NCI-H748 treated with DMSO at 0.1 percent for 48 hours (cell line): ENCODE measurements at regions not wholly inside any gene's neighbourhood (a gene's known extent, or its start where the extent isn't known, plus 50 kb on each side); places are given as distances from the start of the nearest gene placed in this dataset.

ENCODE experiments used
- DNase-seq: peaks from one replicate; lab custom pipeline; 2025; lab: John Stamatoyannopoulos, UW

DNA sequence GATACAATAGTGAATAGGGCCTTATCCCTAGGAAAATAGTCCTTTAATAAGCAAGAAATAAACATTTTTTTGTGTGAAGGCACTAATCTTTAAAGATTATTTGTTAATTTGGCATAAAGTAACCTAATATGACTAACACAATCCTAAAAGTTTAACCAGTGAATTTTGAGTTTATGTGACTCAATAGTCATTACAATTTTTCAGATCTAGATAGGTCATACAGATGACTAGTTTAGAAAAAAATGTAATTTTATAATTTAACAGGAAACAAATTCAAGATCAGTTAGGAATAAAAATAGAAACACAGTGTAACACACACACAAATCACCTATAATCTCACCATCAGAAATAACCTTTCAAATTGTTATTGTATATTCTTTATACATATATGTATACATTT lies 620.7 kb upstream of the ALCAM start:
- no peak for DNase-seq

GRCh38 chr3:104750581-104750980 lies 616.1 kb upstream of the ALCAM start:
- DNase-seq = peak; percentile 14

DNA sequence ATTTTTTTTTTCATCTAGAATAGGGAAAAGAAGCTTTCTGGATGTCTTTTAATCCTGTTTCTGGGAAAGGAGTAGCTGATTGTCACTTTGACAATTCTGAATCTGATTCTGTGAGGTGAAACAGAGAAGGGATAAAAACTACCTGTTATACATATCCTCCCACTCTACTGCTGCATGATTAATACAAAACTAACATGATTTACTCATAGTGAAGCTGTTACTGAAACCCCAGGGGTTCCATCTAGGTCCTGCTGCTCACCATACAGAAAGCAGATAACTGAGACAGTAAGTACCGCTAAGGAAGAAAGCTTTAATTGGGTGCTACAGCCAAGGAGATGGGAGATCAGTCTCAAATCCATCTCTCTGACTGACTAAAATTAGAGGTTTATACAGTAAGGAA lies 610.9 kb upstream of the ALCAM start:
- no peak for DNase-seq

DNA sequence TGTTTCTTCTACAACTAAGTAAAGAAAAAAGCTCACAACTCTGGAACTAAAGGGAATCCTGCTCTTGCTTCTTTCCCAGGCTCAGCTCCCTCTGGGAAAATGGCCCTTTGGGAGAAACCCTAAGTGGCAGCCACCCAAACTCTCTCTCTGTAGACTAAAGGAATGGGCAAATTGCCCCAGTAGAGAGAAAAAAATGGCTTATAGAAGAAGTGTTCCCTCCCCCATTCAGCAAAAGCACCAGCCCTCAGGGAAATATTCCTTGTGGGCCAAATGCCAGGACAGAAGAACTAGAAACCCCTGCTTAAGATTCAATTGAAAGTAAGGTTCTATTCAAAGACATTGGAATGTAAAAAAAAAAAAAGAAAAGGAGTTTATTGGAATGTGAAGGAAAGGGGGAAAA lies 603.7 kb upstream of the ALCAM start:
- no peak for DNase-seq

DNA sequence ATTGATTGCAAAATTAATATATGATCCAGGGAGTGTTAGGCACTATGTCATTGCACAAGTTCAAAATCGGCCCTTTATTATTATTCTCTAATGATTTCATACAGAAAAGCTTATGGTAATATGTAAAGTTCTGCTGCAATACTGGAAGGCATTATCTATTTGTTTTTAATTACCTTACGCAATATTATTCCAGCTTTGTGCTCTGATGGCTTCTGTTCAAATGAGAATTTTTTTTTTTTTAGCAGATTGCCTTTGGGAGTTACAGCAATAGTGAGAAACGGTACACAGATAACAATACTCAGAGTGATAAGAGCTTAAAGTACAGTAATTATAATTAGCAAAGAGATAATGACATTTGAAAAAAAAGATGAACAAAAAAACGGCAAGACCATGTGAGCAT lies 602.2 kb upstream of the ALCAM start:
- DNase-seq = no peak

DNA sequence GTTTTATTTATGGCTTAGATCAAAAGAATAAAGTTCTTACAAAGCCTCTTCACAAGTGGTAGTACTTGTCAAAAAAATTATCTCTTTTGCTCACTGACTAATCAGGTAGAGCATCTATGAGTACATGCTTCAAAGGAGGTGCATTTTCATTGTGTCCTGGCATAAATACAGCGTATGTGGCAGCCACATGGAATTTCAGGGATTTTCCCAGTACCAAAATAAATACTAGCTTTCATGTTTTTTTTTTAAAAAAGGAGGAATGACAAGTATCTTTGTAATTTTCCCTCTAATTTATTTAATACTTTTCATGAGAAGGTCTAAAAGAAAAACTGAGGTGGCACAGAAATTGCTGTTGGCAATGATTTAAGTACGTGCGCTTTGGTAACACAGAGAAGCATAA lies 597.8 kb upstream of the ALCAM start:
- no peak for DNase-seq

DNA sequence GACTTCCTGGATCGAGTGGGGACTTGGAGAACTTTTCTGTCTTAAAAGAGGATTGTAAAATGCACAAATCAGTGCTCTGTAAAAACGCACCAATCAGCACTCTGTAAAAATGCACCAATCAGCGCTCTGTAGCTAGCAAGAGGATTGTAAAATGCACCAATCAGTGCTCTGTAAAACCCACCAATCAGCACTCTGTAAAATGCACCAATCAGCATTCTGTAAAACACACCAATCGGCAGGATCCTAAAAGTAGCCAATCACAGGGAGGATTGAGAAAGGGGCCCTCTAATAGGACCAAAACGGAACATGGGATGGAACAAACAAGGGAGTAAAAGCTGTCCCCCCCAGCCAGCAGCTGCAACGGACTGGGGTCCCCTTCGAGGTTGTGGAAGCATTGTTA lies 587.4 kb upstream of the ALCAM start:
- no peak for DNase-seq

DNA sequence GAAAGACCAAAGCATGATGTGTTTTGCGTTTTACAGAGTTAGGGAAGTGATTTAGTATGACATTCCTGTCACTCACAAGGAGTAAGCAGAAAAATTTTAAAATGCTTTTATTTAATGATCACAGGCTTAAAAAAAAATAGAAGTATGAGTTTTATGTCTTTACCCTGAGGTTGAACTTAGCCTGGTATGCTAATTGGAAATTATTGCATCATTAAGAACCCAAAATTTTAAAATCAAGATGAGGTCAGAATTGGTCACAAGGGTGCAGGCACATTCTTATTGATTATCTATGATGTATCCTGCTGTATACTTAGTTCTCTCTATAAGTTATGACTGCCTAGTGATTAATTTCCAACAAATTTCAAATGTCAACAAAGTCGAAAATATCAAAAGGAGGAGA lies 585.6 kb upstream of the ALCAM start:
- DNase-seq = no peak

DNA sequence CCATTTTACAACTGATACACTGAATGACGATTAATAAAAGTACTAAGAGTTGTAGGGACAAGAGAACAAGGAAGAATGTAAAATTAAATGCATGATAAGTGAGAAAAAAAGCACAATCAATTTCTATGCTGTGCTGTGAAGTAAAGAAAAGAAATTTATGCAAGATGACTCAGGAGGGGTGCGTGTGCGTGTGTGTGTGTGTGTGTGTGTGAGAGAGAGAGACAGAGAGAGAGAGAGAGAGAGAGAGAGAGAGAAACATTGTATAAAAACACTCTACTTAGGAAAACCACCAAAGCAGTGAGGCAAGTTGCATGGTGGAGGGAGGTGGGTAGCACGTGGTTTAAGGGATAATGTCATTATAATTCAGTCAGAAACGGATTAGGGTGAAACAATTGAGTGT lies 580.8 kb upstream of the ALCAM start:
- no peak for DNase-seq

GRCh38 chr3:104787306-104787705 lies 579.4 kb upstream of the ALCAM start:
- DNase-seq = no peak

- no peak for DNase-seq
Observed at GRCh38 chr3:104788807-104789206, 577.9 kb upstream of the ALCAM start.

DNA sequence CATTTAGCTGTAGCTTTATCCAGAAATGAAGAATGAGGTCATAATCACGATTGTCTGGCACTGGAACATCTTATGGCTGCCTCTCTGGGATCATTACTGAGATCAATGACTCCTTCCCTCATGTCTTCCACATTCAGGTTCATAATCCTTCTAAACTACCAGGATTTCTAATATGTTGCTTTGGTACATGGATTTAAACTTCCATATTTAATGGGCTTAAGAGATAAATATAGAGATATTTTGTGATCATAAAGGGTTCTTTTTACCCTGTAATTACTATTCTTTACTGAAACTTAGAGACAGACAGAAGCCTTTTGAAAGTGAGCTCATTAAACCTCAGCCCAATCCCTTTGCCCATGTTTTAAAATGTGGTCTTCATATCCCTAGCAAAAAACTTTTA lies 575.4 kb upstream of the ALCAM start:
- DNase-seq = no peak

DNA sequence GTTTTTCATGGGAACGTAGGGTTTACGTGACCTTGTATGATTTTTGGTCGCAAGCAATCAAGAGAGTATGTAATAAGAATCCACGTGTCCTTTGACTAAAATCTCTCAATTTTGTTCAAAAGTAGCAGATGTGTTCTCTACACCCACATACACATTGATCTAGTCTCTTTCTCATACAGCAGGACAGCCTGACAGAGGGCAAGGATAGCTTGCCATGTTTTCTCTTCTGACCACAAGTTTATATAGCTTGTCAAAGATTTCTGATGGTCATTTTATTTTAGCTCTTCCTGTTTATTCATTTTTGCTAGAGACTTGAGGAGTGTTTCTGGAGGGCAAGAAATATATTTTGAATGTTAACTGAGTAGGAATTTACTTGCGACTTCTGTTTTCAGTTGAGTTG lies 570.2 kb upstream of the ALCAM start:
- no peak for DNase-seq

DNA sequence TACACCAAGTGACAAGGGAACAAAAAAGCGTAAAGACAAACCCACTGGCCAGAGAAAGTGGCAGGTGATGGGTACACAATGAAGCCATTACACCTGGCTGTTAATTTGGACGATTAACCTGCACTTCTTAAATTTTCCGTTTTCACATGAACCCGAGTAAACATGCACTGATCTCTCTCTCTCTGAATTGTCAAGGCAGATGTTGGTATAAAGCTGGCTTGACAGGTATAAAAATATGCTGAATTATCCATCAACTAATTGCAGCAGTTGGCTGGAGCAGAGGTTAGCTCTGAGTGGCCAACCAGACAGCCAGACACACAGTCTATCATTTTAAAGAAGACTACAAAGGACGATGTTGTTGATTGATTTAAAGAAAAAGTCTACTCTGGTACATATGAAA lies 561.7 kb upstream of the ALCAM start:
- peak; percentile 90 for DNase-seq

DNA sequence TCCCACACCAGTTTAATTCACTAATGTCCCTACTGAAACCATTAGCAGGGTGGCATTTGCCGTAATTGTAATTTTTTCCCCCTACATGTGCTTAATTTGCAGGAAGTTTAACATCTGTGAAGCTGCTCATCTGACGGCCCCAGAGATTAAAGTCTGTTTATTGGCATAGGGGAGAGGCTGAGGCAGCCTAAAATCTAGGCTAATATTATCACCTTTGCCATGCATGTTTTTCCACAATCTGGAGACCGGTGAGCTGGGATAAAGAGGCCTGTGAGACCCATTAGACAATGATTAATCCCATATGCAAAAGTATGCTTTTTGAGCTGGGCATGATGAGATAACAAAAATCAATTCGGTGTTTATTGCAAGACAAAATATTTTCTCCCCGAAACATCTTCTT lies 561.2 kb upstream of the ALCAM start:
- peak; percentile 77 for DNase-seq

DNA sequence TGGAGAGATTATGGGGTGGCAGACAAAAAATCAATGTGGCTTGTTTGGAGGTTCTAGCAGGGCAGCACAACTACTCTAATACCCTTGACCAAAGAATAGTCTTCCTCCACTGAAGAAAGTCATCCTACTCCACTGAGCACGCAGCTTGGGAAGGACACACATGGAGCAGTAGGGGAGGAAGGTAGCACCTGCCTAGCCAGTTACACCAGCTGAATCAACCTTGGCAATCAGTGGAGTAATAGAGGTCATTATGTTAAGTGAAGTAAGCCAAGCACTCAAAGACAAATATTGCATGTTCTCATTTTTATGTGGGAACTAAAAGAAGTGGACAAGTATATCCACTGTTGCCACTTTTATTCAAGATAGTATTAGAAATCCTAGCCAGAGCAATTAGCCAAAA lies 555.8 kb upstream of the ALCAM start:
- peak; percentile 47 for DNase-seq

- DNase-seq = no peak
Observed at GRCh38 chr3:104816008-104816407, 550.7 kb upstream of the ALCAM start.

DNA sequence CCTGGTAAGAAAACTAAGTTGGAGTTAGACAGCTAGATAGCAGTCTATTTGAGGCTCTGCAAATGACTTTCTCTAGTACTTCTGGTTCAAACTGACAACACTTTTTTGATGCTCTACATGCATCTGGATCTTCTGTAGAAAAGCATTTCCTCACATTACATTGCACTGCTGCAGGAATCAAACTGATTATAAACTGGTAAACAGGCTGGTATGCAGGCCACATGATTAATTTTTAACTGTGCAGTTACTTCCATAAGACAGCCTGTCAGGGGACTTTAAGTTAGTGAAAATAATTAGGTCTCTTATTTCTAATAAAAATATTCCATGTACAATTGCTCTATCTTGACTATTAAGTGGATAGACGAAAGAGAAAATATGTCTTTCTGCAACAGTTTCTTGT lies 550.0 kb upstream of the ALCAM start:
- no peak for DNase-seq

GRCh38 chr3:104819333-104819732 lies 547.4 kb upstream of the ALCAM start:
- DNase-seq = no peak

GRCh38 chr3:104820959-104821358 lies 545.8 kb upstream of the ALCAM start:
- no peak for DNase-seq

DNA sequence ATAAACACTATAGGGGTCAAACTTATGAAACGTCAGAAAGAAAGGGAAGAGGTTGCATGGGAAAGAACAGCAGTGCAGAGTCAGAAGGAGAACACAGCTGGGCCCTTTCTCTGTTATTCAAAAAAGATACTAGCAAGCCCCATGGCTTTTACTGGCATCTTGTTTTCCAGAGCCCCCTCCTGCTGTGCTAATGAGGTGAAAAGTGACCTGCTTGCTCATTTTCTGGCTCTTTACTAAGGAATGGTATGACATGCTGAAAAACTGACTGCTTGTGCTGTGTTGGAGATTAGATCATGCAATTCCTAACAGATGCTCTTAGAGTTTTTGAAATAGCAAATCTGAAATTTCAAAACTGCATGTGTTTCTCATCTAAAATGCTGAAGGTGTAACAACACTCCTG lies 541.6 kb upstream of the ALCAM start:
- peak; percentile 52 for DNase-seq

- no peak for DNase-seq
Observed at GRCh38 chr3:104831071-104831470, 535.6 kb upstream of the ALCAM start.

DNA sequence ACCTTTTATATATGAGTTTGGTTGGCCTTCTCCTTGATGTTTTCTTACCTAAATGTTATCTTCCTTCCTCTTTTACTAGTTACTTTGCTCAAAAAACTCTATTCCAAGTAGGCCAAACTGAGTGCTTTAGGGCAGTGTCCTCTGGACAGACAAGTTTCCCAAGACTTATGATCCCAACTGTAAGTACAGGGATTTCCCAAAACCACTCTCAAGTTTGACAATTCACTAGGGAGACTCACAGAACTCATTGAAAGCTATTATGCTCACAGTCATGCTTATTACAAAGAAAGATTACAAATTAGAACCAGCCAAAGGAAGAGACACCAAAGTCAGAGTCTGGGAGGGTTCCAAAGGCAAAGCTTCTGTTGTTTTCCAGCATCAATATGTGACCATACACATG lies 534.2 kb upstream of the ALCAM start:
- no peak for DNase-seq

DNA sequence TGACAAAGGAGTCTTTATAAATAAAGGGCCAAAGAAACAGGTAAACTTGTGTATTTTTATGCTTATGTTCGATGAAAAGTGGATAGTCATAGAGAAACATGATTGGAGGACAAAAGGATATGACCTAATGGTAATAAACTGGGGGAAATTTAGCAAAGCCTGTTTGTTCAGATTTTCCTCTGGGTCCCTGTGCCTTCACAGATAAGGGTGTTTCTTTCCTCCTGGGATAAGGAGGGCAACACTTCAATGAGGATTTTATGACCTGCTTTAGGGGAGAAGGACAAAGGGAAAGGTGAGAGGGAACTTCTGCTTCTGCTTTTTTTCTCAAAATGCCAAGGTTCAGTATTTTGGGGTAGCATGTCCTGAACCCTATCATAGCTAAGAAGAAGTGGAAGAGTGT lies 531.3 kb upstream of the ALCAM start:
- DNase-seq = no peak

GRCh38 chr3:104846270-104846669 lies 520.4 kb upstream of the ALCAM start:
- DNase-seq = no peak
